GM23248 (cell line): ENCODE measurements at regions not wholly inside any gene's neighbourhood (a gene's known extent, or its start where the extent isn't known, plus 50 kb on each side); places are given as distances from the start of the nearest gene placed in this dataset.
"Not testable (repeated sequence)": the region's sequence is repeated elsewhere in the genome, so short reads cannot be mapped to it uniquely, and the experiment has no call there.

Experiments used
- DNase-seq: peaks from one replicate; pipeline ENCODE4 v3.0.0-alpha.2; 2015
- H2AFZ ChIP-seq: fragments of 200-600 bp; sonication (generic); 2 replicates; pipeline ENCODE4 v1.6.1; 2016; ENCODE audit warnings: antibody characterized with exemption
- H3F3A ChIP-seq: fragments of 200-600 bp; sonication (generic); 2 replicates; pipeline ENCODE4 v1.6.1; 2016; ENCODE audit warnings: mild to moderate bottlenecking, antibody characterized with exemption, mixed run types; ENCODE audit not compliant: insufficient read depth
- H3K27ac ChIP-seq: fragments of 200-600 bp; sonication (generic); 2 replicates; pipeline ENCODE4 v1.5.1; 2016; ENCODE audit warnings: mild to moderate bottlenecking
- H3K27me3 ChIP-seq: fragments of 200-600 bp; sonication (generic); replicated peaks from 2 replicates; pipeline ENCODE4 v1.6.1; 2016; ENCODE audit warnings: mild to moderate bottlenecking; ENCODE audit not compliant: insufficient read depth
- H3K36me3 ChIP-seq: fragments of 200-600 bp; sonication (generic); 2 replicates; pipeline ENCODE4 v1.6.1; 2016; ENCODE audit warnings: low read depth, mild to moderate bottlenecking
- H3K4me1 ChIP-seq: fragments of 200-600 bp; sonication (generic); 2 replicates; pipeline ENCODE4 v1.6.1; 2016; ENCODE audit warnings: mild to moderate bottlenecking; ENCODE audit not compliant: insufficient read depth
- H3K4me2 ChIP-seq: fragments of 200-600 bp; sonication (generic); one replicate; pipeline ENCODE4 v1.6.1; 2016; ENCODE audit warnings: mild to moderate bottlenecking; ENCODE audit not compliant: unreplicated experiment
- H3K4me3 ChIP-seq: fragments of 200-600 bp; sonication (generic); 2 replicates; pipeline ENCODE4 v1.5.1; 2016; ENCODE audit warnings: mild to moderate bottlenecking
- H3K79me2 ChIP-seq: fragments of 200-600 bp; sonication (generic); 2 replicates; pipeline ENCODE4 v1.6.1; 2016; ENCODE audit warnings: mild to moderate bottlenecking; ENCODE audit not compliant: insufficient read depth
- H3K9ac ChIP-seq: fragments of 200-600 bp; sonication (generic); 2 replicates; pipeline ENCODE4 v1.6.1; 2016; ENCODE audit warnings: mild to moderate bottlenecking
- H3K9me2 ChIP-seq: fragments of 200-600 bp; sonication (generic); 2 replicates; pipeline ENCODE4 v1.6.1; 2016; ENCODE audit warnings: mixed run types, mild to moderate bottlenecking, moderate library complexity; ENCODE audit not compliant: insufficient read depth
- H3K9me3 ChIP-seq: fragments of 200-600 bp; sonication (generic); one replicate; pipeline ENCODE4 v1.6.1; 2017; ENCODE audit warnings: low read depth
- H4K20me1 ChIP-seq: fragments of 200-600 bp; sonication (generic); 2 replicates; pipeline ENCODE4 v1.6.0; 2016; ENCODE audit not compliant: insufficient read depth
- WGBS, 2 experiments: methylation state at CpG; one replicate each; pipeline ENCODE4 v1.1.6; 2015 to 2017; ENCODE audit warnings: low lambda C conversion rate in 2 of 2, low coverage in 1 of 2; ENCODE audit errors: missing lambda C conversion rate in 2 of 2; 5-methylcytosine and 5-hydroxymethylcytosine counted together
- in situ Hi-C: fragments of 300-500 bp; cut with MboI; formaldehyde crosslinking; loops from 2 replicates; pipeline ENCODE4 v1.15.0; 2020

- H2AFZ ChIP-seq, H3F3A ChIP-seq, H3K4me2 ChIP-seq, H3K27me3 ChIP-seq, H3K36me3 ChIP-seq, DNase-seq, H4K20me1 ChIP-seq, H3K4me3 ChIP-seq, H3K27ac ChIP-seq, in situ Hi-C loops, H3K9me2 ChIP-seq, H3K9me3 ChIP-seq, H3K9ac ChIP-seq, H3K79me2 ChIP-seq: not testable (repeated sequence)
- H3K4me1 ChIP-seq: peaks cover 36% of the 10 kb centered on the region
- WGBS, 2 experiments: 95 to 96% methylated on average over 21 to 22 of the region's 22 CpGs
Measured at GRCh38 chr16:29217104-29217751, 189.3 kb downstream of the NPIPB11 start.

DNA sequence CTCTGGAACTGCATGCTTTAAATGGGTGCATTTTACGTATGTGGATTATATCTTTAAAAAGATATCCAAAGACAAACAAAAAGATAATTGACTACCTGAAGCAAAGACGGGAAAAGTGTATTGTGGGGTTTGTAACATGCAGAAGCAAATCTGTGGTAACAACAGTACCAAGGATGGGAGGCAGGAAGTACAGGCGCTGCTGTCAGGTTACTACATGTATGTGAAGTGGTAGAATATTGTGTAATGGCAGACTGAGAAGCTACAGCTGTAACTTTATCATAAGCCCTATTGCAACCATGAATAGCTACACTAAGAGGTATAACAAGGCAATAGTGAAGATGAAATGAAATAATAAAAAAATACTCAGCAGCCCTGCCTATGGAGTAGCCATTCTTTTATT is 192.7 kb downstream of the NPIPB11 start:
- not testable (repeated sequence) for DNase-seq

GRCh38 chr16:29213251-29213650 is 193.3 kb downstream of the NPIPB11 start:
- peaks cover 11% of the 10 kb centered on the region for H3K4me1 ChIP-seq
- in situ Hi-C loops, H3K79me2 ChIP-seq, H3F3A ChIP-seq, H3K4me2 ChIP-seq, H2AFZ ChIP-seq, H3K36me3 ChIP-seq, H4K20me1 ChIP-seq, H3K9me3 ChIP-seq, H3K4me3 ChIP-seq, H3K27me3 ChIP-seq, H3K27ac ChIP-seq, H3K9ac ChIP-seq, DNase-seq, H3K9me2 ChIP-seq: not testable (repeated sequence)
- 79 to 80% methylated on average over 6 of the region's 6 CpGs for WGBS, 2 experiments

More for the DNA sequence above, 192.7 kb downstream of the NPIPB11 start:
- H3K36me3 ChIP-seq, H3K9me2 ChIP-seq, H3K79me2 ChIP-seq, H4K20me1 ChIP-seq, H3K27me3 ChIP-seq, H3K4me2 ChIP-seq, H3K9me3 ChIP-seq, H3K4me3 ChIP-seq, H2AFZ ChIP-seq, H3K27ac ChIP-seq, H3K9ac ChIP-seq, in situ Hi-C loops, H3F3A ChIP-seq: not testable (repeated sequence)
- H3K4me1 ChIP-seq: peaks cover 12% of the 10 kb centered on the region
- WGBS, 2 experiments: 78 to 92% methylated on average over 3 of the region's 3 CpGs

DNA sequence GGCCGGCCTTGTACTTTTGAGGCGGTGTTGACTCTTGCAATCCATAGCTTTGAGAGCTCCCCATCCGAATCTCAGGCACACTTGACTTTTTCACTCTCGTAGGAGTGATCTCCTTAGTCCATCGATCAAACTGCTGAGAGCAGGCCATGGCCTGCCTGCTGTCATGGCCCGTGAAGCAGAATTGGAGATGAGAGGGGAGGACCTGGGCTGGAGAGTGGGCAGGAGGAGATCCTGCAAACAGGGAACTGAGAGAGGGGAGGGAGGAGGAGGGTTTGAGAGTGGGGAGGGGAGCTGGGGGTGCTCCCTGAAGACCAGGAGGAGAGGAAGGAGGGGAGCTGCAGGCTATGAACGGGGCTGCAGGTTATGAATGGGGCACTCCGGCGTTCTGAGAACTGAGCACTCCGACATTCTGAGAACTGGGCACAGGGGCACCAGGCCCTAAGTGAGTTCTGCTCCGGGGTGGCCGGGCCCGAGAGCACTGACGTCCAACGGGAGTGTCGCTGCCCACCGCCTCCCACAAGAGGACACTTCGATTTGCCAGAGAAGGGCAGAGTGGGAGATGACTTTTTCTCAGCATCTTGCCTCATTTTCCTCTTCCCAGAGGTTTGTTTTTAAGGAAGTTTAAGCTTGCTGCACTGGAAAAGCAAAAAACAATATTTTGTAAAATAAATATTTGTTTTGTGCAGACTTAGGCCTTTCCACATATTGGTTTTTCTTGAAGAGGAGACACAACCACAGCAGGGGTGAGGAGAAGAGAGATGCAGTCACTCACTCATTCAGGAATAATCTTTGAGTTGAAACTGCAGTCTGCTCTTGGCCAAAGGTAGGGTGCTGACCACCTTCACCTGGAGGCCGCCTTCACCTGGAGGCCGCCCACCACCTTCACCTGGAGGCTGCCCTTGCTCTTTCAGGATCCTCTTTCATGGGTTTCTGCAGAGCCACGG is 194.2 kb downstream of the NPIPB11 start:
- H3K36me3 ChIP-seq, H3K9ac ChIP-seq, H2AFZ ChIP-seq, H3K79me2 ChIP-seq, H3K27ac ChIP-seq, H3K4me3 ChIP-seq, H3K27me3 ChIP-seq, H3F3A ChIP-seq, H3K9me2 ChIP-seq, in situ Hi-C loops, H4K20me1 ChIP-seq, DNase-seq, H3K4me2 ChIP-seq, H3K9me3 ChIP-seq: not testable (repeated sequence)
- WGBS, 2 experiments: 90 to 91% methylated on average over 18 to 21 of the region's 21 CpGs
- peaks cover 11% of the 10 kb centered on the region for H3K4me1 ChIP-seq

- peaks cover 11% of the 10 kb centered on the region for H3K4me1 ChIP-seq
- H3K9me2 ChIP-seq, H2AFZ ChIP-seq, in situ Hi-C loops, H4K20me1 ChIP-seq, H3K79me2 ChIP-seq, H3K27ac ChIP-seq, H3K9ac ChIP-seq, H3K9me3 ChIP-seq, H3K36me3 ChIP-seq, DNase-seq, H3K4me3 ChIP-seq, H3F3A ChIP-seq, H3K4me2 ChIP-seq, H3K27me3 ChIP-seq: not testable (repeated sequence)
- WGBS, 2 experiments: 35% methylated on average over 12 of the region's 12 CpGs
Measured at GRCh38 chr16:29211456-29211855, 195.1 kb downstream of the NPIPB11 start.

GRCh38 chr16:29210299-29211150 is 196.0 kb downstream of the NPIPB11 start:
- H2AFZ ChIP-seq, H3K27ac ChIP-seq, H3F3A ChIP-seq, DNase-seq, H3K9me3 ChIP-seq, in situ Hi-C loops, H4K20me1 ChIP-seq, H3K9me2 ChIP-seq, H3K36me3 ChIP-seq, H3K4me3 ChIP-seq, H3K79me2 ChIP-seq, H3K27me3 ChIP-seq, H3K9ac ChIP-seq, H3K4me1 ChIP-seq, H3K4me2 ChIP-seq: not testable (repeated sequence)
- 38 to 41% methylated on average over 22 of the region's 25 CpGs for WGBS, 2 experiments

DNA sequence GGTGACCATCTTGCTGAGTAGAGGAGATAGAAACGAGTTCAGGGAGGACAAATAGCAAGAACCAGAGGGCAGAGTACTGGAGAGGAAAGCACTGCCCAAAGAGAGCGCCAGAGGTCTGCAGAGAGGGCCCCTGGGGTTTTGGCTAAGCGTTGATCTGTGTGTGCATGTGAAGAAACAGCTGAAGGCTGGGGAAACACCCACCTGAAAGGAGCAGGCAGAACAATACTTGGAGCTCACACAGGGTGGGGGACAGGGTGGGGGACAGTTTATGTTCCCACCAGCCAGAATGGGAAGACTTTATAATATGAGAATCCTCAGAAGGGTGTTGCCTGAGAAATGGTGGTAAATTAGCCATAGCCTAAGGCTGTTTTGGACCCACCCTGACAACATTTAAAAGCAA is 200.4 kb downstream of the NPIPB11 start:
- H3F3A ChIP-seq, H3K79me2 ChIP-seq, H3K9me2 ChIP-seq, H4K20me1 ChIP-seq, in situ Hi-C loops, DNase-seq, H2AFZ ChIP-seq, H3K9ac ChIP-seq, H3K9me3 ChIP-seq, H3K4me2 ChIP-seq, H3K4me3 ChIP-seq, H3K27me3 ChIP-seq, H3K27ac ChIP-seq, H3K36me3 ChIP-seq: not testable (repeated sequence)
- WGBS, 2 experiments: 75 to 76% methylated on average over 3 of the region's 3 CpGs
- peaks cover 16% of the 10 kb centered on the region for H3K4me1 ChIP-seq
